Kidney (tissue), 13 donors: ENCODE measurements at regions not wholly inside any gene's neighbourhood (a gene's known extent, or its start where the extent isn't known, plus 50 kb on each side); places are given as distances from the start of the nearest gene placed in this dataset.

ENCODE experiments used
- DNase-seq, 5 donors: peaks; one replicate each; pipeline ENCODE4 v3.0.0-alpha.2; 2013 to 2020
- FAIRE-seq: peaks from 2 replicates; lab custom pipeline; 2012; peaks lifted over from hg19 to GRCh38; lab: Jason Lieb, UNC
- H3K27ac ChIP-seq, 2 donors: one replicate each; pipeline ENCODE4 v1.7.0; 2013; ENCODE audit warnings: low read depth in 2 of 2, low read length in 2 of 2, inconsistent platforms in 1 of 2
- H3K27me3 ChIP-seq: one replicate; pipeline ENCODE4 v1.7.1; 2013; ENCODE audit warnings: low read length, inconsistent platforms; ENCODE audit not compliant: control insufficient read depth, insufficient read depth
- H3K36me3 ChIP-seq, 3 donors: one replicate each; pipeline versions ENCODE4 v1.7.0 to v1.7.1; 2013; ENCODE audit warnings: low read length in 3 of 3, control low read depth in 1 of 3, inconsistent platforms in 1 of 3; ENCODE audit not compliant: insufficient read depth in 3 of 3, control insufficient read depth in 2 of 3
- H3K4me1 ChIP-seq, 3 donors: one replicate each; pipeline versions ENCODE4 v1.7.0 to v1.7.1; 2013; ENCODE audit warnings: low read length in 3 of 3, inconsistent platforms in 1 of 3, low read depth in 1 of 3; ENCODE audit not compliant: control insufficient read depth in 2 of 3, insufficient read depth in 2 of 3
- H3K4me3 ChIP-seq, 3 donors: one replicate each; pipeline versions ENCODE4 v1.7.0 to v1.8.1; 2013; ENCODE audit warnings: low read length in 3 of 3, control low read depth in 1 of 3, inconsistent platforms in 1 of 3
- H3K9ac ChIP-seq, 3 donors: one replicate each; pipeline versions ENCODE4 v1.7.0 to v1.7.1; 2013; ENCODE audit warnings: low read length in 3 of 3, control low read depth in 1 of 3, inconsistent platforms in 1 of 3
- H3K9me3 ChIP-seq, 3 donors: one replicate each; pipeline versions ENCODE4 v1.7.0 to v1.7.1; 2013; ENCODE audit warnings: low read length in 3 of 3, control low read depth in 1 of 3, inconsistent platforms in 1 of 3; ENCODE audit not compliant: control insufficient read depth in 2 of 3, insufficient read depth in 1 of 3
- CTCF ChIP-seq: IDR thresholded peaks from 3 replicates; pipeline ENCODE4 v1.5.1; 2012; ENCODE audit warnings: mild to moderate bottlenecking, moderate library complexity, borderline replicate concordance; ENCODE audit not compliant: insufficient read depth; ENCODE audit errors: extremely low read depth
- intact Hi-C: fragments of 100-400 bp; cut with DNase I; formaldehyde crosslinking; loops from one replicate; pipeline ENCODE4 v1.11.1; 2022
- donor health status: control.
- donor health status: control.
- donor health status: control.
- donor health status: control.
- donor health status: control.
- donor health status: DM: yes; HTN: yes; CAD: no.
- donor health status: Normal renal cell carcinoma (clear cell type).

GRCh38 chr2:150606380-150607060, 119.1 kb upstream of the RND3 start:
- Histone ChIP-seq H3K27ac (no peak overlapping the region), H3K36me3 (no peaks in the 10 kb centered on the region), H3K9ac (no peak overlapping the region), H3K4me1 (no peaks in the 10 kb centered on the region), H3K4me3 (no peak overlapping the region), H3K9me3 (no peaks in the 10 kb centered on the region), H3K27me3 (no peaks in the 10 kb centered on the region)
- DNase-seq (no peak), FAIRE-seq (no peak)
- intact Hi-C loops = no loop called here
- no peak for TF ChIP-seq CTCF

GRCh38 chr2:150605664-150606063, 118.2 kb upstream of the RND3 start:
- no peak for DNase-seq
- intact Hi-C loops = no loop called here
- no peak for FAIRE-seq
- H3K27me3 ChIP-seq = no peaks in the 10 kb centered on the region
- H3K4me1 ChIP-seq = peaks cover 0 to 4% (median 2%) of the 10 kb centered on the region in 3 donors
- no peaks in the 10 kb centered on the region for H3K36me3 ChIP-seq
- H3K9me3 ChIP-seq = no peaks in the 10 kb centered on the region
- H3K9ac ChIP-seq = no peak overlapping the region
- no peak for TF ChIP-seq CTCF
- no peak overlapping the region for H3K4me3 ChIP-seq
- no peak overlapping the region for H3K27ac ChIP-seq

GRCh38 chr2:150601280-150602038, 114.0 kb upstream of the RND3 start:
- DNase-seq = peak in 1 of 5 donors; percentile 21
- intact Hi-C loops = no loop called here
- H3K9ac ChIP-seq = no peak overlapping the region
- FAIRE-seq = no peak
- H3K27ac ChIP-seq = no peak overlapping the region
- no peak overlapping the region for H3K4me3 ChIP-seq
- no peaks in the 10 kb centered on the region for H3K9me3 ChIP-seq
- peaks cover 0 to 4% (median 2%) of the 10 kb centered on the region in 3 donors for H3K4me1 ChIP-seq
- no peaks in the 10 kb centered on the region for H3K27me3 ChIP-seq
- no peaks in the 10 kb centered on the region for H3K36me3 ChIP-seq
- TF ChIP-seq CTCF = no peak
